ENCODE measurements at regions not wholly inside any gene's neighbourhood (a gene's known extent, or its start where the extent isn't known, plus 50 kb on each side); places are given as distances from the start of the nearest gene placed in this dataset.

DNA sequence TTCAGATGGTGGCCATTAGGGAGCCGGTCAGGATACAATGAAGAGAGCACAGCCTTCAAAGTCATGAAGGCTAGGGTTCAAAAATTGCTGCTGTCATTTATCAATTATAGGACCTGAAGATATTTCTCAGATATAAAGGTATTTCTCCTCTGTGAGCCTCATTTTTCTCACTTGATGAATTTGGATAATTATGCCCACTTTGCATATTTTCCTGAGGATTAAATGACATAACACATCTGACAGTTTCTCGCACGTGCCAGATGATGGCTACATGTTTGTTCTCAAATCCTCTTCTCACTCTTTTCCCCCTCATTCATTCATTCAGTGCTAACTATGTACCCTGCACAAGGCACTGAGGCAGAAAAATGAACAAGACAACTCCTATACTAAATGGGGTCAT, 391.6 kb downstream of the INHBA start:
- no peaks in the 10 kb centered on the region for H3K27me3 ChIP-seq (ENCODE audit: control insufficient read depth in 4 of 4, insufficient read depth in 4 of 4, low read length in 3 of 4)
- DNase-seq (ENCODE audit: low spot score): no peak
- no peaks in the 10 kb centered on the region for H3K36me3 ChIP-seq (ENCODE audit: control insufficient read depth in 4 of 4, insufficient read depth in 3 of 4, low read depth in 1 of 4, low read length in 3 of 4)
- peaks cover 0 to 8% (median 7%) of the 10 kb centered on the region in 4 donors for H3K4me1 ChIP-seq (ENCODE audit: control insufficient read depth in 4 of 4, insufficient read depth in 4 of 4, low read length in 3 of 4)
- H3K27ac ChIP-seq (ENCODE audit: low read depth in 1 of 2, low read length in 2 of 2): no peak overlapping the region
- no peak overlapping the region for H3K4me3 ChIP-seq (ENCODE audit: low read depth in 1 of 3, low read length in 3 of 3)
- 97% methylated on average over 3 of the region's 3 CpGs for WGBS
- no peak overlapping the region for H3K9ac ChIP-seq (ENCODE audit: low read depth in 1 of 2, low read length in 2 of 2)
- H3K9me3 ChIP-seq (ENCODE audit: control insufficient read depth in 4 of 4, low read length in 3 of 4): no peaks in the 10 kb centered on the region
- no peak for TF ChIP-seq HNF4G (IDR thresholded peaks at IDR 0.05)

DNA sequence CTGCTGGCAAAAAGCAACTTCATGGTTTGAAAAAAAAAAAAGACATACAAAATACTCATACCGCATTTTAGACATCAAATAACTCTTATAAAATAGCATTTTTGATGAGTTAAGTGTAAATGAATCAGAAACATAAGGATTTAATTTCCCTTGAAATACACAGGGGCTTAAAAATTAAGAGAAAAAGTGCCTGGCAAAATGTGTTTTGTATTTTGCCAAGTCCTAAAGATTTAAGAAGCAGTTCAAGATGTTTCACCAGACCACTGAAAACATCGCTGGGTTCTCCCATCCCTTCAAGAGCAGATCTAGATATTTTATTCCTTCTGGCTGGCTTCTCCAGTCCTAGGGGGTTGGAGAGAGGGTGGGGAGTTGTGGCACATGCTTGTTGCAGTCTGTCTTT, 396.4 kb downstream of the INHBA start:
- 96% methylated on average over 2 of the region's 2 CpGs for WGBS

GRCh38 chr7:41305001-41305400, 397.9 kb downstream of the INHBA start:
- H3K27ac ChIP-seq (ENCODE audit: low read depth in 1 of 2, low read length in 2 of 2): no peak overlapping the region
- H3K4me3 ChIP-seq (ENCODE audit: low read depth in 1 of 3, low read length in 3 of 3): no peak overlapping the region
- DNase-seq (ENCODE audit: low spot score): no peak
- H3K4me1 ChIP-seq (ENCODE audit: control insufficient read depth in 4 of 4, insufficient read depth in 4 of 4, low read length in 3 of 4): no peaks in the 10 kb centered on the region
- no peaks in the 10 kb centered on the region for H3K27me3 ChIP-seq (ENCODE audit: control insufficient read depth in 4 of 4, insufficient read depth in 4 of 4, low read length in 3 of 4)
- H3K9me3 ChIP-seq (ENCODE audit: control insufficient read depth in 4 of 4, low read length in 3 of 4): no peaks in the 10 kb centered on the region
- 92% methylated on average over 1 of the region's 1 CpG for whole genome bisulfite sequencing
- H3K36me3 ChIP-seq (ENCODE audit: control insufficient read depth in 4 of 4, insufficient read depth in 3 of 4, low read depth in 1 of 4, low read length in 3 of 4): no peaks in the 10 kb centered on the region
- H3K9ac ChIP-seq (ENCODE audit: low read depth in 1 of 2, low read length in 2 of 2): no peak overlapping the region
- TF ChIP-seq FOXA2 (IDR thresholded peaks at IDR 0.05): no peak

More for the DNA sequence above, 396.4 kb downstream of the INHBA start:
- no peak overlapping the region for H3K4me3 ChIP-seq (ENCODE audit: low read depth in 1 of 3, low read length in 3 of 3)
- no peaks in the 10 kb centered on the region for H3K27me3 ChIP-seq (ENCODE audit: control insufficient read depth in 4 of 4, insufficient read depth in 4 of 4, low read length in 3 of 4)
- DNase-seq (ENCODE audit: low spot score): no peak
- no peaks in the 10 kb centered on the region for H3K4me1 ChIP-seq (ENCODE audit: control insufficient read depth in 4 of 4, insufficient read depth in 4 of 4, low read length in 3 of 4)
- no peak overlapping the region for H3K27ac ChIP-seq (ENCODE audit: low read depth in 1 of 2, low read length in 2 of 2)
- TF ChIP-seq HNF4G (IDR thresholded peaks at IDR 0.05) (no peak), ZBTB33 (IDR thresholded peaks at IDR 0.05) (no peak), RXRA (IDR thresholded peaks at IDR 0.05) (no peak), SP1 (IDR thresholded peaks at IDR 0.05) (no peak), FOXA2 (IDR thresholded peaks at IDR 0.05) (no peak), GABPA (IDR thresholded peaks at IDR 0.05 in 1 of 2, conservative IDR thresholded peaks at IDR 0.05 in 1 of 2) (no peak), HNF4A (conservative IDR thresholded peaks at IDR 0.05) (no peak), JUND (IDR thresholded peaks at IDR 0.05) (no peak), YY1 (IDR thresholded peaks at IDR 0.05) (no peak), EGR1 (IDR thresholded peaks at IDR 0.05; ENCODE audit: low read depth in 2 of 2) (no peak)
- H3K9me3 ChIP-seq (ENCODE audit: control insufficient read depth in 4 of 4, low read length in 3 of 4): no peaks in the 10 kb centered on the region
- H3K9ac ChIP-seq (ENCODE audit: low read depth in 1 of 2, low read length in 2 of 2): no peak overlapping the region
- H3K36me3 ChIP-seq (ENCODE audit: control insufficient read depth in 4 of 4, insufficient read depth in 3 of 4, low read depth in 1 of 4, low read length in 3 of 4): no peaks in the 10 kb centered on the region

DNA sequence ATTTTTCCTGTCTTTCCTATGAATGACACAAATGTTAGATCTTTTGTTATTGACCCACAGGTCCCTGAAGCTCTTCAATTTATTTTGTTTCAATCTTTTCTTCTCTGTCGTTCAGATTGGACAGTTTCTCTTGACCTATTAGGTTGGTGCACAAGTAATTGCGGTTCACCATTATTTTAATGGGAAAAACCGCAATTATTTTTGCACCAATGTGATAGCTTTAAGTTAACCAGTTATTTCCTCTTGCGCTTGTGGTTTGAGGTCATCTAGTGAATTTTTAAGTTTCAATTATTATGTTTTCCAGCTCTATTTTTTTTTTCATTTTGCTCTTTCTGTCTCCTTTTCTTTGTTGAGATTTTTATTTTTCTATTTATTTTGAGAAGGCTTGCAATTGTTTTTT, 399.2 kb downstream of the INHBA start:
- H3K27me3 ChIP-seq (ENCODE audit: control insufficient read depth in 4 of 4, insufficient read depth in 4 of 4, low read length in 3 of 4): no peaks in the 10 kb centered on the region
- no peak overlapping the region for H3K4me3 ChIP-seq (ENCODE audit: low read depth in 1 of 3, low read length in 3 of 3)
- H3K9me3 ChIP-seq (ENCODE audit: control insufficient read depth in 4 of 4, low read length in 3 of 4): no peaks in the 10 kb centered on the region
- H3K27ac ChIP-seq (ENCODE audit: low read depth in 1 of 2, low read length in 2 of 2): no peak overlapping the region
- WGBS: 94% methylated on average over 4 of the region's 4 CpGs
- H3K9ac ChIP-seq (ENCODE audit: low read depth in 1 of 2, low read length in 2 of 2): no peak overlapping the region
- H3K4me1 ChIP-seq (ENCODE audit: control insufficient read depth in 4 of 4, insufficient read depth in 4 of 4, low read length in 3 of 4): no peaks in the 10 kb centered on the region
- no peak for DNase-seq (ENCODE audit: low spot score)
- H3K36me3 ChIP-seq (ENCODE audit: control insufficient read depth in 4 of 4, insufficient read depth in 3 of 4, low read depth in 1 of 4, low read length in 3 of 4): no peaks in the 10 kb centered on the region
- TF ChIP-seq JUND (IDR thresholded peaks at IDR 0.05) (no peak), CTCF (IDR thresholded peaks at IDR 0.05; ENCODE audit: low read depth, low read length, missing input control) (no peak), ATF3 (IDR thresholded peaks at IDR 0.05) (no peak), SP1 (IDR thresholded peaks at IDR 0.05) (no peak), TAF1 (conservative IDR thresholded peaks at IDR 0.05) (no peak), RXRA (IDR thresholded peaks at IDR 0.05) (no peak), FOXA2 (IDR thresholded peaks at IDR 0.05) (no peak), EGR1 (IDR thresholded peaks at IDR 0.05; ENCODE audit: low read depth in 2 of 2) (no peak), HNF4A (conservative IDR thresholded peaks at IDR 0.05) (no peak), FOXA1 (IDR thresholded peaks at IDR 0.05) (no peak), HNF4G (IDR thresholded peaks at IDR 0.05) (no peak), RAD21 (IDR thresholded peaks at IDR 0.05) (no peak), REST (IDR thresholded peaks at IDR 0.05) (no peak), GABPA (IDR thresholded peaks at IDR 0.05 in 1 of 2, conservative IDR thresholded peaks at IDR 0.05 in 1 of 2) (no peak)
- TF ChIP-seq, protein P1, sequence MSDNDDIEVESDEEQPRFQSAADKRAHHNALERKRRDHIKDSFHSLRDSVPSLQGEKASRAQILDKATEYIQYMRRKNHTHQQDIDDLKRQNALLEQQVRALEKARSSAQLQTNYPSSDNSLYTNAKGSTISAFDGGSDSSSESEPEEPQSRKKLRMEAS (IDR thresholded peaks at IDR 0.05): no peak

All from liver (tissue), 8 donors.